Neural progenitor cell (in vitro differentiated cells): ENCODE measurements at regions not wholly inside any gene's neighbourhood (a gene's known extent, or its start where the extent isn't known, plus 50 kb on each side); places are given as distances from the start of the nearest gene placed in this dataset.

Source experiments
- DNase-seq: peaks from one replicate; pipeline ENCODE4 v3.0.0-alpha.2; 2016; ENCODE audit warnings: low spot score
- H2AFZ ChIP-seq: fragments of 200-600 bp; sonication (generic); replicated peaks from 2 replicates; pipeline ENCODE4 v1.6.1; 2016; ENCODE audit warnings: antibody characterized with exemption
- H3F3A ChIP-seq: fragments of 200-600 bp; sonication (generic); 2 replicates; pipeline ENCODE4 v1.6.1; 2016; ENCODE audit warnings: antibody characterized with exemption, low read depth
- H3K27ac ChIP-seq: fragments of 200-600 bp; sonication (generic); 2 replicates; pipeline ENCODE4 v1.5.1; 2016; ENCODE audit warnings: mild to moderate bottlenecking
- H3K27me3 ChIP-seq: fragments of 200-600 bp; sonication (generic); 2 replicates; pipeline ENCODE4 v1.6.1; 2016; ENCODE audit warnings: mild to moderate bottlenecking, moderate library complexity
- H3K36me3 ChIP-seq: fragments of 200-600 bp; sonication (generic); 2 replicates; pipeline ENCODE4 v1.5.1; 2016
- H3K4me1 ChIP-seq: fragments of 200-600 bp; sonication (generic); 2 replicates; pipeline ENCODE4 v1.6.1; 2016; ENCODE audit warnings: mixed run types
- H3K4me2 ChIP-seq: fragments of 200-600 bp; sonication (generic); 2 replicates; pipeline ENCODE4 v1.6.1; 2016
- H3K4me3 ChIP-seq: fragments of 200-600 bp; sonication (generic); 2 replicates; pipeline ENCODE4 v1.5.1; 2016
- H3K79me2 ChIP-seq: fragments of 200-600 bp; sonication (generic); 2 replicates; pipeline ENCODE4 v1.6.1; 2016; ENCODE audit warnings: low read depth
- H3K9ac ChIP-seq: fragments of 200-600 bp; sonication (generic); 2 replicates; pipeline ENCODE4 v1.6.1; 2016
- H3K9me3 ChIP-seq: fragments of 200-600 bp; sonication (generic); 2 replicates; pipeline ENCODE4 v1.5.1; 2016; ENCODE audit warnings: low read depth
- H4K20me1 ChIP-seq: fragments of 200-600 bp; sonication (generic); 2 replicates; pipeline ENCODE4 v1.6.1; 2016; ENCODE audit warnings: low read depth
- H3K27ac Mint-ChIP-seq: 3 replicates; pipeline ENCODE4 v1.8.0; 2021; ENCODE audit warnings: mixed read lengths
- H3K27me3 Mint-ChIP-seq: 2 replicates; pipeline ENCODE4 v1.8.0; 2022; ENCODE audit warnings: low read depth, mild to moderate bottlenecking, inconsistent platforms, moderate library complexity, mixed read lengths; ENCODE audit not compliant: insufficient read depth
- H3K36me3 Mint-ChIP-seq: 3 replicates; pipeline ENCODE4 v1.8.0; 2021; ENCODE audit warnings: mixed read lengths
- H3K4me1 Mint-ChIP-seq: 3 replicates; pipeline ENCODE4 v1.8.0; 2021; ENCODE audit warnings: mixed read lengths
- H3K4me3 Mint-ChIP-seq: 3 replicates; pipeline ENCODE4 v1.8.0; 2021; ENCODE audit warnings: mild to moderate bottlenecking, moderate library complexity, mixed read lengths
- H3K9me3 Mint-ChIP-seq: 3 replicates; pipeline ENCODE4 v1.8.0; 2020; ENCODE audit warnings: mixed read lengths
- CTCF ChIP-seq: fragments of 200-600 bp; sonication (generic); IDR thresholded peaks from 2 replicates; pipeline ENCODE4 v1.5.1; 2017; ENCODE audit warnings: antibody characterized with exemption, mild to moderate bottlenecking
- EZH2 ChIP-seq: fragments of 200-600 bp; sonication (generic); IDR thresholded peaks from 2 replicates; pipeline ENCODE4 v1.6.1; 2017; ENCODE audit warnings: antibody characterized with exemption, mild to moderate bottlenecking, moderate library complexity
- EZH2phosphoT487 ChIP-seq: fragments of 200-600 bp; sonication (generic); IDR thresholded peaks from 2 replicates; pipeline ENCODE4 v1.6.1; 2017; ENCODE audit warnings: antibody characterized with exemption

GRCh38 chr10:107671960-107672359, 507.5 kb upstream of the SORCS1 start:
- Mint-ChIP-seq H3K27ac (peak overlapping the region; percentile 72), H3K36me3 (no peaks in the 10 kb centered on the region), H3K4me3 (no peak overlapping the region), H3K4me1 (peaks cover 17% of the 10 kb centered on the region), H3K27me3 (peaks cover 2% of the 10 kb centered on the region), H3K9me3 (peaks cover 3% of the 10 kb centered on the region)
- H4K20me1 ChIP-seq = no peaks in the 10 kb centered on the region
- DNase-seq = no peak
- no peak overlapping the region for H3K4me2 ChIP-seq
- no peak overlapping the region for H3K27ac ChIP-seq
- no peaks in the 10 kb centered on the region for H3K27me3 ChIP-seq
- no peaks in the 10 kb centered on the region for H3K9me3 ChIP-seq
- H3K36me3 ChIP-seq = no peaks in the 10 kb centered on the region
- no peak overlapping the region for H3K4me3 ChIP-seq
- no peak overlapping the region for H3K9ac ChIP-seq
- no peak overlapping the region for H2AFZ ChIP-seq
- H3K79me2 ChIP-seq = no peaks in the 10 kb centered on the region
- TF ChIP-seq EZH2phosphoT487 = no peak
- no peak for TF ChIP-seq EZH2
- no peak for TF ChIP-seq CTCF
- H3F3A ChIP-seq = no peaks in the 10 kb centered on the region
- peaks cover 4% of the 10 kb centered on the region for H3K4me1 ChIP-seq

GRCh38 chr10:107666214-107666613, 501.7 kb upstream of the SORCS1 start:
- Mint-ChIP-seq H3K27me3 (peaks cover 4% of the 10 kb centered on the region), H3K27ac (no peak overlapping the region), H3K4me1 (no peaks in the 10 kb centered on the region), H3K4me3 (no peak overlapping the region), H3K36me3 (no peaks in the 10 kb centered on the region), H3K9me3 (peaks cover 21% of the 10 kb centered on the region)
- no peaks in the 10 kb centered on the region for H3K27me3 ChIP-seq
- no peak overlapping the region for H2AFZ ChIP-seq
- no peak overlapping the region for H3K4me2 ChIP-seq
- no peaks in the 10 kb centered on the region for H3K79me2 ChIP-seq
- H4K20me1 ChIP-seq = no peaks in the 10 kb centered on the region
- H3K4me3 ChIP-seq = no peak overlapping the region
- no peak overlapping the region for H3K27ac ChIP-seq
- TF ChIP-seq CTCF (no peak), EZH2phosphoT487 (no peak), EZH2 (no peak)
- no peaks in the 10 kb centered on the region for H3F3A ChIP-seq
- no peak overlapping the region for H3K9ac ChIP-seq
- no peaks in the 10 kb centered on the region for H3K9me3 ChIP-seq
- H3K4me1 ChIP-seq = no peaks in the 10 kb centered on the region
- no peak for DNase-seq
- no peaks in the 10 kb centered on the region for H3K36me3 ChIP-seq

- Mint-ChIP-seq H3K27ac (no peak overlapping the region), H3K27me3 (peaks cover 4% of the 10 kb centered on the region), H3K4me3 (no peak overlapping the region), H3K9me3 (peaks cover 26% of the 10 kb centered on the region), H3K36me3 (no peaks in the 10 kb centered on the region), H3K4me1 (no peaks in the 10 kb centered on the region)
- no peaks in the 10 kb centered on the region for H3K36me3 ChIP-seq
- no peaks in the 10 kb centered on the region for H3K9me3 ChIP-seq
- H3F3A ChIP-seq = no peaks in the 10 kb centered on the region
- H3K9ac ChIP-seq = no peak overlapping the region
- no peak overlapping the region for H3K4me3 ChIP-seq
- H3K4me1 ChIP-seq = no peaks in the 10 kb centered on the region
- no peaks in the 10 kb centered on the region for H3K27me3 ChIP-seq
- DNase-seq = no peak
- H3K27ac ChIP-seq = no peak overlapping the region
- H3K79me2 ChIP-seq = no peaks in the 10 kb centered on the region
- H4K20me1 ChIP-seq = no peaks in the 10 kb centered on the region
- no peak overlapping the region for H2AFZ ChIP-seq
- TF ChIP-seq CTCF = no peak
- TF ChIP-seq EZH2 = no peak
- TF ChIP-seq EZH2phosphoT487 = no peak
- no peak overlapping the region for H3K4me2 ChIP-seq
Measured at GRCh38 chr10:107665459-107665858, 501.0 kb upstream of the SORCS1 start.

- Mint-ChIP-seq H3K36me3 (no peaks in the 10 kb centered on the region), H3K4me3 (no peak overlapping the region), H3K27me3 (no peaks in the 10 kb centered on the region), H3K4me1 (peaks cover 2% of the 10 kb centered on the region), H3K9me3 (peaks cover 16% of the 10 kb centered on the region), H3K27ac (no peak overlapping the region)
- Histone ChIP-seq H3K9me3 (no peaks in the 10 kb centered on the region), H3K4me1 (no peaks in the 10 kb centered on the region), H4K20me1 (no peaks in the 10 kb centered on the region), H3K9ac (no peak overlapping the region), H3K27me3 (no peaks in the 10 kb centered on the region), H3K27ac (no peak overlapping the region), H3K4me2 (no peak overlapping the region), H3K36me3 (no peaks in the 10 kb centered on the region), H2AFZ (no peak overlapping the region), H3F3A (no peaks in the 10 kb centered on the region), H3K79me2 (no peaks in the 10 kb centered on the region), H3K4me3 (no peak overlapping the region)
- no peak for TF ChIP-seq EZH2
- no peak for TF ChIP-seq CTCF
- no peak for TF ChIP-seq EZH2phosphoT487
- DNase-seq = no peak
Measured at GRCh38 chr10:107657851-107658250, 493.3 kb upstream of the SORCS1 start.
